H9 (cell line): ENCODE measurements at regions not wholly inside any gene's neighbourhood (a gene's known extent, or its start where the extent isn't known, plus 50 kb on each side); places are given as distances from the start of the nearest gene placed in this dataset.
A peak's percentile ranks its signal among the peaks of the same experiment; 100 is the strongest.

Experiments
- DNase-seq: peaks from one replicate; pipeline ENCODE4 v3.0.0-alpha.2; 2017
- H2AFZ ChIP-seq: one replicate; pipeline ENCODE4 v1.6.1; 2013; ENCODE audit warnings: mild to moderate bottlenecking, low read length, control low read depth, moderate library complexity
- H2AK5ac ChIP-seq: 2 replicates; pipeline ENCODE4 v1.6.1; 2013; ENCODE audit warnings: low read length, control low read depth, mixed read lengths; ENCODE audit not compliant: insufficient read length
- H2BK120ac ChIP-seq: one replicate; pipeline ENCODE4 v1.6.1; 2013; ENCODE audit warnings: low read depth, mild to moderate bottlenecking, low read length, control low read depth, inconsistent platforms; ENCODE audit not compliant: poor library complexity, severe bottlenecking
- H2BK12ac ChIP-seq: 2 replicates; pipeline ENCODE4 v1.6.1; 2013; ENCODE audit warnings: low read length, control low read depth, mixed read lengths, low read depth; ENCODE audit not compliant: insufficient read length
- H2BK15ac ChIP-seq: 2 replicates; pipeline ENCODE4 v1.6.1; 2013; ENCODE audit warnings: low read depth, low read length, control low read depth
- H2BK20ac ChIP-seq: one replicate; pipeline ENCODE4 v1.6.1; 2013; ENCODE audit warnings: low read depth, mild to moderate bottlenecking, low read length, control low read depth, inconsistent platforms; ENCODE audit not compliant: poor library complexity, severe bottlenecking
- H2BK5ac ChIP-seq: 2 replicates; pipeline ENCODE4 v1.6.1; 2013; ENCODE audit warnings: low read length, control low read depth, mixed read lengths; ENCODE audit not compliant: insufficient read length
- H3K14ac ChIP-seq: 2 replicates; pipeline ENCODE4 v1.6.1; 2013; ENCODE audit warnings: low read length, control low read depth; ENCODE audit not compliant: insufficient read depth
- H3K18ac ChIP-seq: 2 replicates; pipeline ENCODE4 v1.6.1; 2013; ENCODE audit warnings: low read depth, mild to moderate bottlenecking, mixed read lengths, low read length, control low read depth; ENCODE audit not compliant: insufficient read length
- H3K23ac ChIP-seq: 2 replicates; pipeline ENCODE4 v1.6.1; 2013; ENCODE audit warnings: low read length, control low read depth, mixed read lengths, low read depth; ENCODE audit not compliant: insufficient read length
- H3K23me2 ChIP-seq: 2 replicates; pipeline ENCODE4 v1.6.1; 2013; ENCODE audit warnings: low read depth, mild to moderate bottlenecking, mixed read lengths, low read length, control low read depth; ENCODE audit not compliant: insufficient read length, poor library complexity, severe bottlenecking
- H3K27ac ChIP-seq: 2 replicates; pipeline ENCODE4 v1.5.1; 2013; ENCODE audit warnings: low read length, control low read depth, mixed read lengths, low read depth; ENCODE audit not compliant: insufficient read length
- H3K27me3 ChIP-seq: 2 replicates; pipeline ENCODE4 v1.6.1; 2013; ENCODE audit warnings: low read length, control low read depth, inconsistent platforms; ENCODE audit not compliant: insufficient read depth
- H3K4ac ChIP-seq: 2 replicates; pipeline ENCODE4 v1.6.1; 2013; ENCODE audit warnings: low read depth, mild to moderate bottlenecking, control low read depth, inconsistent platforms, low read length, moderate library complexity
- H3K4me1 ChIP-seq: 2 replicates; pipeline ENCODE4 v1.6.1; 2013; ENCODE audit warnings: low read length, control low read depth, inconsistent platforms; ENCODE audit not compliant: insufficient read depth
- H3K4me2 ChIP-seq: 2 replicates; pipeline ENCODE4 v1.6.1; 2013; ENCODE audit warnings: low read length, control low read depth, mixed read lengths; ENCODE audit not compliant: insufficient read length, insufficient read depth
- H3K56ac ChIP-seq: 2 replicates; pipeline ENCODE4 v1.6.1; 2013; ENCODE audit warnings: low read depth, mild to moderate bottlenecking, mixed read lengths, low read length, control low read depth; ENCODE audit not compliant: insufficient read length
- H3K79me1 ChIP-seq: 2 replicates; pipeline ENCODE4 v1.6.1; 2013; ENCODE audit warnings: low read depth, mild to moderate bottlenecking, moderate library complexity, low read length, control low read depth, inconsistent platforms; ENCODE audit not compliant: insufficient read depth, poor library complexity, severe bottlenecking
- H3K79me2 ChIP-seq: 2 replicates; pipeline ENCODE4 v1.6.1; 2013; ENCODE audit warnings: low read length, control low read depth, inconsistent platforms; ENCODE audit not compliant: insufficient read depth
- H3K9ac ChIP-seq: 2 replicates; pipeline ENCODE4 v1.6.1; 2013; ENCODE audit warnings: low read length, control low read depth, mixed read lengths; ENCODE audit not compliant: insufficient read length; ENCODE audit errors: extremely low read depth
- H3K9me3 ChIP-seq: one replicate; pipeline ENCODE4 v1.6.1; 2013; ENCODE audit warnings: low read depth, low read length, inconsistent platforms; ENCODE audit not compliant: control insufficient read depth
- H3T11ph ChIP-seq: one replicate; pipeline ENCODE4 v1.6.1; 2013; ENCODE audit warnings: mild to moderate bottlenecking, low read length, control low read depth, inconsistent platforms
- H4K20me1 ChIP-seq: one replicate; pipeline ENCODE4 v1.6.1; 2013; ENCODE audit not compliant: control insufficient read depth, insufficient read length, insufficient read depth
- H4K5ac ChIP-seq: 2 replicates; pipeline ENCODE4 v1.6.1; 2013; ENCODE audit warnings: low read depth, mild to moderate bottlenecking, mixed read lengths, low read length, control low read depth; ENCODE audit not compliant: insufficient read length
- H4K8ac ChIP-seq: replicated peaks from 2 replicates; pipeline ENCODE4 v1.6.1; 2013; ENCODE audit warnings: low read length, control low read depth, mixed read lengths, low read depth; ENCODE audit not compliant: insufficient read length
- H4K91ac ChIP-seq: 2 replicates; pipeline ENCODE4 v1.6.1; 2013; ENCODE audit warnings: low read depth, mild to moderate bottlenecking, moderate library complexity, mixed read lengths, low read length, control low read depth; ENCODE audit not compliant: insufficient read length
- H3K27ac Mint-ChIP-seq, 3 experiments: 2 replicates in 2 of 3; 3 replicates in 1 of 3; pipeline ENCODE4 v1.8.0; 2020 to 2021; ENCODE audit warnings: mixed read lengths in 3 of 3, mild to moderate bottlenecking in 1 of 3, moderate library complexity in 1 of 3
- H3K27me3 Mint-ChIP-seq: 2 replicates; pipeline ENCODE4 v1.8.0; 2021; ENCODE audit warnings: low read depth, mild to moderate bottlenecking, moderate library complexity, mixed read lengths
- H3K36me3 Mint-ChIP-seq, 3 experiments: 2 replicates in 2 of 3; 3 replicates in 1 of 3; pipeline ENCODE4 v1.8.0; 2020 to 2021; ENCODE audit warnings: low read depth in 3 of 3, mixed read lengths in 3 of 3; ENCODE audit not compliant: insufficient read depth in 1 of 3
- H3K4me1 Mint-ChIP-seq, 2 experiments: 2 replicates each; pipeline ENCODE4 v1.8.0; 2020; ENCODE audit warnings: mixed read lengths in 2 of 2
- H3K4me3 Mint-ChIP-seq, 2 experiments: 2 replicates in 1 of 2; 3 replicates in 1 of 2; pipeline ENCODE4 v1.8.0; 2020 to 2021; ENCODE audit warnings: mild to moderate bottlenecking in 2 of 2, mixed read lengths in 2 of 2, moderate library complexity in 1 of 2
- H3K9me3 Mint-ChIP-seq, 2 experiments: 2 replicates in 1 of 2; 3 replicates in 1 of 2; pipeline ENCODE4 v1.8.0; 2020; ENCODE audit warnings: mild to moderate bottlenecking in 2 of 2, mixed read lengths in 2 of 2, moderate library complexity in 1 of 2
- CTCF ChIP-seq: fragments of 200-600 bp; sonication (generic); conservative IDR thresholded peaks from 3 replicates; pipeline ENCODE4 v1.8.0; 2021; ENCODE audit warnings: antibody characterized with exemption, mild to moderate bottlenecking
- WGBS: extraction: QIAGEN DNeasy Blood & Tissue Kit; methylation state at CpG from one replicate; pipeline ENCODE4 v1.1.7; 2013; ENCODE audit warnings: missing lambda C conversion rate, low lambda C conversion rate, mixed read lengths; ENCODE audit not compliant: insufficient read length; ENCODE audit errors: extremely low coverage; 5-methylcytosine and 5-hydroxymethylcytosine counted together

GRCh38 chr10:28891058-28891713 lies 213.9 kb downstream of the BAMBI start:
- Histone ChIP-seq H2AK5ac (no peak overlapping the region), H3K23ac (no peak overlapping the region), H2BK15ac (peak overlapping the region; percentile 44; the same call in 1 of the 2 replicates), H3K4me2 (no peak overlapping the region), H2BK12ac (no peak overlapping the region), H3K79me2 (no peaks in the 10 kb centered on the region), H3K27ac (no peak overlapping the region), H4K8ac (no peak overlapping the region), H3T11ph (no peak overlapping the region), H4K91ac (no peak overlapping the region), H3K9me3 (no peaks in the 10 kb centered on the region), H4K5ac (no peak overlapping the region), H2AFZ (no peak overlapping the region), H3K27me3 (no peaks in the 10 kb centered on the region), H3K9ac (no peak overlapping the region), H3K14ac (no peak overlapping the region), H2BK20ac (no peak overlapping the region), H2BK5ac (no peak overlapping the region), H4K20me1 (no peaks in the 10 kb centered on the region), H3K4ac (no peak overlapping the region), H3K4me1 (no peaks in the 10 kb centered on the region), H3K56ac (no peak overlapping the region), H3K23me2 (no peaks in the 10 kb centered on the region), H3K18ac (no peak overlapping the region), H2BK120ac (no peak overlapping the region), H3K79me1 (no peaks in the 10 kb centered on the region)
- DNase-seq: no peak
- no peak overlapping the region for H3K27ac Mint-ChIP-seq
- H3K4me3 Mint-ChIP-seq: no peak overlapping the region
- no CpG with 5 or more reads among the region's 6 CpGs for WGBS
- H3K9me3 Mint-ChIP-seq: no peaks in the 10 kb centered on the region; a peak in 1 of 5 replicates
- TF ChIP-seq CTCF: no peak
- H3K27me3 Mint-ChIP-seq: peaks cover 2% of the 10 kb centered on the region
- H3K4me1 Mint-ChIP-seq: peaks cover 0 to 2% of the 10 kb centered on the region in 2 experiments; a peak in 1 of 4 replicates
- peaks cover 2 to 6% (median 4%) of the 10 kb centered on the region in 3 experiments; a peak in 2 of 7 replicates for H3K36me3 Mint-ChIP-seq
